Progenitor cell of endocrine pancreas (in vitro differentiated cells): ENCODE measurements at regions not wholly inside any gene's neighbourhood (a gene's known extent, or its start where the extent isn't known, plus 50 kb on each side); places are given as distances from the start of the nearest gene placed in this dataset.

Experiments
- DNase-seq: peaks from one replicate; pipeline ENCODE4 v3.0.0; 2021; ENCODE audit warnings: low spot score; ENCODE audit not compliant: unreplicated experiment
- H3K27ac Mint-ChIP-seq: 2 replicates; pipeline ENCODE4 v1.8.0; 2021; ENCODE audit warnings: mild to moderate bottlenecking, moderate library complexity, mixed read lengths
- H3K27me3 Mint-ChIP-seq: 2 replicates; pipeline ENCODE4 v1.8.0; 2021; ENCODE audit warnings: mixed read lengths
- H3K36me3 Mint-ChIP-seq: 2 replicates; pipeline ENCODE4 v1.8.0; 2022; ENCODE audit warnings: mixed read lengths; ENCODE audit not compliant: insufficient read depth
- H3K4me1 Mint-ChIP-seq: 2 replicates; pipeline ENCODE4 v1.8.0; 2021; ENCODE audit warnings: low read depth, mixed read lengths
- H3K4me3 Mint-ChIP-seq: 2 replicates; pipeline ENCODE4 v1.8.0; 2021; ENCODE audit warnings: low read depth, mild to moderate bottlenecking, moderate library complexity, mixed read lengths
- H3K9me3 Mint-ChIP-seq: 2 replicates; pipeline ENCODE4 v1.8.0; 2021; ENCODE audit warnings: low read depth, mixed read lengths
- CTCF ChIP-seq: fragments of 200-600 bp; sonication (generic); IDR thresholded peaks from one replicate; pipeline ENCODE4 v1.5.0; 2021; ENCODE audit warnings: antibody characterized with exemption, mild to moderate bottlenecking; ENCODE audit not compliant: unreplicated experiment

GRCh38 chr4:1539859-1540600 lies 133.8 kb upstream of the NKX1-1 start:
- no peak for TF ChIP-seq CTCF
- Mint-ChIP-seq H3K27me3 (no peaks in the 10 kb centered on the region), H3K27ac (no peak overlapping the region), H3K4me3 (no peak overlapping the region), H3K4me1 (peaks cover 10% of the 10 kb centered on the region), H3K9me3 (no peaks in the 10 kb centered on the region), H3K36me3 (no peaks in the 10 kb centered on the region)
- no peak for DNase-seq

- H3K27ac Mint-ChIP-seq, result peak overlapping the region; percentile 95
Measured at GRCh38 chr4:1538941-1539772, 132.9 kb upstream of the NKX1-1 start.

DNA sequence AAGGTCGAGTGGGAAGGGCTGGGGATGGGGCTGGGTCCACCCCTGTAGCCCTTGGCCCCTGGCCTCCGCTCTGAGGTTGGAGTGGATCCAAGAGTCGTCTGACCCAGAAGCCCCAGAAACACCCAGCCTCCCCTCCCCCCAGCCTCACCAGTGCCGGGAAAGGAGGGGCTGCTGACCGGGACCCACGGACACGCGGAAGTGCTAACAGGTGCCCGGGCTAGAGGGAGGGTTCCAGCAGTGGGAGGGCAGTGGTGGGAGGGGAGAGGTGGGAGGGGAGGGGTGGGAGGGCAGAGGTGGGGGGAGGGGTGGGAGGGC lies 131.8 kb upstream of the NKX1-1 start:
- Mint-ChIP-seq H3K9me3 (no peaks in the 10 kb centered on the region), H3K4me3 (no peak overlapping the region), H3K27ac (no peak overlapping the region), H3K36me3 (no peaks in the 10 kb centered on the region), H3K27me3 (no peaks in the 10 kb centered on the region), H3K4me1 (peaks cover 8% of the 10 kb centered on the region)
- no peak for DNase-seq
- TF ChIP-seq CTCF, result no peak

More at GRCh38 chr4:1538941-1539772, 132.9 kb upstream of the NKX1-1 start:
- DNase-seq, result no peak
- no peaks in the 10 kb centered on the region for H3K36me3 Mint-ChIP-seq
- H3K4me3 Mint-ChIP-seq, result no peak overlapping the region
- H3K9me3 Mint-ChIP-seq, result no peaks in the 10 kb centered on the region
- TF ChIP-seq CTCF, result no peak
- peaks cover 8% of the 10 kb centered on the region for H3K4me1 Mint-ChIP-seq
- no peaks in the 10 kb centered on the region for H3K27me3 Mint-ChIP-seq

- Mint-ChIP-seq H3K27ac (no peak overlapping the region), H3K4me3 (no peak overlapping the region), H3K36me3 (no peaks in the 10 kb centered on the region), H3K4me1 (peaks cover 8% of the 10 kb centered on the region), H3K27me3 (no peaks in the 10 kb centered on the region), H3K9me3 (no peaks in the 10 kb centered on the region)
- no peak for TF ChIP-seq CTCF
- no peak for DNase-seq
Measured at GRCh38 chr4:1537410-1538095, 131.3 kb upstream of the NKX1-1 start.
